Naive B cell (primary cell): ENCODE measurements at regions not wholly inside any gene's neighbourhood (a gene's known extent, or its start where the extent isn't known, plus 50 kb on each side); places are given as distances from the start of the nearest gene placed in this dataset.
"Not testable (repeated sequence)": the region's sequence is repeated elsewhere in the genome, so short reads cannot be mapped to it uniquely, and the experiment has no call there.

Source experiments
- ATAC-seq, 2 donors: fragments of 150-1000 bp; cut with Tn5 transposase; 2 replicates each; pipeline ENCODE4 v1.10.0; 2021; ENCODE audit warnings: low read depth in 2 of 2, mild to moderate bottlenecking in 2 of 2, moderate library complexity in 2 of 2
- DNase-seq: peaks from one replicate; pipeline ENCODE4 v3.0.0; 2022
- H3K27ac Mint-ChIP-seq, 6 donors: one replicate each; pipeline ENCODE4 v1.8.0; 2020 to 2022; ENCODE audit warnings: mild to moderate bottlenecking in 6 of 6, mixed read lengths in 6 of 6, moderate library complexity in 5 of 6, inconsistent platforms in 2 of 6
- H3K27me3 Mint-ChIP-seq, 3 donors: one replicate each; pipeline ENCODE4 v1.8.0; 2021 to 2022; ENCODE audit warnings: mixed read lengths in 3 of 3, mild to moderate bottlenecking in 1 of 3
- H3K36me3 Mint-ChIP-seq, 2 donors: one replicate each; pipeline ENCODE4 v1.8.0; 2020 to 2022; ENCODE audit warnings: mixed read lengths in 2 of 2, inconsistent platforms in 1 of 2, mild to moderate bottlenecking in 1 of 2
- H3K4me1 Mint-ChIP-seq, 3 donors: one replicate each; pipeline ENCODE4 v1.8.0; 2020 to 2022; ENCODE audit warnings: mixed read lengths in 3 of 3, inconsistent platforms in 1 of 3, mild to moderate bottlenecking in 1 of 3, moderate library complexity in 1 of 3
- H3K4me3 Mint-ChIP-seq, 8 donors: one replicate each; pipeline ENCODE4 v1.8.0; 2020 to 2022; ENCODE audit warnings: mild to moderate bottlenecking in 8 of 8, mixed read lengths in 8 of 8, moderate library complexity in 8 of 8, inconsistent platforms in 2 of 8
- H3K9me3 Mint-ChIP-seq, 7 donors: one replicate each; pipeline ENCODE4 v1.8.0; 2020 to 2022; ENCODE audit warnings: mixed read lengths in 7 of 7, mild to moderate bottlenecking in 5 of 7, inconsistent platforms in 2 of 7, moderate library complexity in 1 of 7

DNA sequence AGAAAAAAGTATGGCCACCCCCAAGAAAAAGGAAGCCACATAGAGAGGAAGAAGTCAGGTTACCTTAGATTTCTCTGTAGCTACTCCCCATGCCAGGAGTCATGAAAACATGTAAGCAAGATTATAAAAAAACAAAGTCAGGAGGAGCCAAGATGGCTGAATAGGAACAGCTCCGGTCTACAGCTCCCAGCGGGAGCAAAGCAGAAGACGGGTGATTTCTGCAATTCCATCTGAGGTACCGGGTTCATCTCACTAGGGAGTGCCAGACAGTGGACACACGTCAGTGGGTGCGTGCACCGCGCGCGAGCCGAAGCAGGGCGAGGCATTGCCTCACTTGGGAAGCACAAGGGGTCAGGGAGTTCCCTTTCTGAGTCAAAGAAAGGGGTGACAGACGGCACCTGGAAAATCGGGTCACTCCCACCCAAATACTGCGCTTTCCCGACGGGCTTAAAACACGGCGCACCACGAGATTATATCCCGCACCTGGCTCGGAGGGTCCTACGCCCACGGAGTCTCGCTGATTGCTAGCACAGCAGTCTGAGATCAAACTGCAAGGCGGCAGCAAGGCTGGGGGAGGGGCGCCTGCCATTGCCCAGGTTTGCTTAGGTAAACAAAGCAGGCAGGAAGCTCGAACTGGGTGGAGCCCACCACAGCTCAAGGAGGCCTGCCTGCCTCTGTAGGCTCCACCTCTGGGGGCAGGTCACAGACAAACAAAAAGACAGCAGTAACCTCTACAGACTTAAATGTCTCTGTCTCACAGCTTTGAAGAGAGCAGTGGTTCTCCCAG, 347.3 kb downstream of the HINT1 start:
- not testable (repeated sequence) for H3K27me3 Mint-ChIP-seq, H3K36me3 Mint-ChIP-seq, H3K27ac Mint-ChIP-seq

DNA sequence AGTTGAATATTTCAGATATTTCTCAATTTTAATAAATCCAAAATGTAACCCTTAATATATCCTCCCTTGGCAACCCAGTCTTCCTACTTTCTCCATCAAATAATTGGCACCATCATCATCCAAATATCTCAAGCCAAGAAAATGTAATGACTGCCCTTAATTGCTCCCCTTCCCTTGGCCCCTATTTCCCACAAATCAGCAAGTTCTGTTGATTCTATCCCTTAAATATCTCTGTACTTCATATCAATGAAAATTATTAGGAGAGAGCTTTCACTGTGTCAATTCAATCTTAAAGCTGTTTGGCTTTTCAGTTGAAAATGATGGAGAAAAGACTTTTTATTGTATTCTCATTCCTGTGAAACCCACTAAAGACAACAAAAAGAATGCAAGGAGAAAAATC, 349.8 kb downstream of the HINT1 start:
- Mint-ChIP-seq H3K4me3 (no peak overlapping the region), H3K9me3 (no peaks in the 10 kb centered on the region), H3K36me3 (no peaks in the 10 kb centered on the region), H3K4me1 (no peaks in the 10 kb centered on the region), H3K27ac (no peak overlapping the region), H3K27me3 (peaks cover 0 to 7% (median 3%) of the 10 kb centered on the region in 3 donors)
- DNase-seq (no peak), ATAC-seq (no peak)

More for the DNA sequence above, 347.3 kb downstream of the HINT1 start:
- H3K4me1 Mint-ChIP-seq, DNase-seq, H3K9me3 Mint-ChIP-seq, H3K4me3 Mint-ChIP-seq, ATAC-seq: not testable (repeated sequence)

DNA sequence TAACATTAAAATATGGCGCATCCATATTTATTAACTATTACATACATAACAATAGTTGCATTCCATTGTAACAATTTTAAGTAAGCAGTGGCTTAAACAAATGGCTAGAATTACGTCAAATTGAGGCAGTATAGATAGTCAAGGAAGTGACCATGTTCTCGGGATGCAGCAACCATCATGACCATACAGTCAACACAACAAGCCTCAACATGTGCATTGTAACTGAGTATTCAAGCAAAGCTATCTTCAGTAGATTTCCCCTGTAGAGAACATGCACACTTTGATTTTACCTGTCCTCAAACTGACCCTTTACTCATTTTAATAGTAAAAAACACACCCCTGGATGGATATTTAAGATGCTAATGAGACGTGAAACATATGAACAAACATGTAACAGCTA, 356.4 kb downstream of the HINT1 start:
- no peaks in the 10 kb centered on the region for H3K36me3 Mint-ChIP-seq
- ATAC-seq (no peak), DNase-seq (no peak)
- peaks cover 0 to 6% (median 4%) of the 10 kb centered on the region in 3 donors for H3K27me3 Mint-ChIP-seq
- H3K27ac Mint-ChIP-seq, result no peak overlapping the region
- no peak overlapping the region for H3K4me3 Mint-ChIP-seq
- no peaks in the 10 kb centered on the region for H3K4me1 Mint-ChIP-seq
- H3K9me3 Mint-ChIP-seq, result peaks cover 0 to 7% (median 0%) of the 10 kb centered on the region in 7 donors

DNA sequence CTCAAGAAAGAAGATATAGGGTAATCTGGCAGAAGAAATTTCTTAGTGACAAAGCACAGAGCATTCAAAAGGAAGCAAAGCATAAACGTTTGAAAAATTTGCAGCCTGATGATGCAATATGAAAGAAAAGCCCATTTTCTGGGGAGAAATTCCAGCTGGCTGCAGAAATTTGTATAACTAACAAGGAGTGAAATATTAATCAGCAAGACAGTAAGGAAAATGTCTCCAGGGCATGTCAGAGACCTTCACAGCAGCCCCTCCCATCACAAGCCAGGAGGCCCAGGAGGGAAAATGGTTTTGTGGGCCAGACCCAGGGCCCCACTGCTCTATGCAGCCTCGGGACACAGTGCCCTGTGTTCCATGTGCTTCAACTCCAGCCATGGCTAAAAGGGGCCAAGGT, 359.4 kb downstream of the HINT1 start:
- DNase-seq (no peak), ATAC-seq (no peak)
- H3K27ac Mint-ChIP-seq, result no peak overlapping the region
- peaks cover 0 to 10% (median 9%) of the 10 kb centered on the region in 3 donors for H3K27me3 Mint-ChIP-seq
- no peaks in the 10 kb centered on the region for H3K4me1 Mint-ChIP-seq
- peak overlapping the region in 1 of 8 donors; percentile 7 for H3K4me3 Mint-ChIP-seq
- no peaks in the 10 kb centered on the region for H3K36me3 Mint-ChIP-seq
- peaks cover 5 to 18% (median 9%) of the 10 kb centered on the region in 7 donors for H3K9me3 Mint-ChIP-seq

DNA sequence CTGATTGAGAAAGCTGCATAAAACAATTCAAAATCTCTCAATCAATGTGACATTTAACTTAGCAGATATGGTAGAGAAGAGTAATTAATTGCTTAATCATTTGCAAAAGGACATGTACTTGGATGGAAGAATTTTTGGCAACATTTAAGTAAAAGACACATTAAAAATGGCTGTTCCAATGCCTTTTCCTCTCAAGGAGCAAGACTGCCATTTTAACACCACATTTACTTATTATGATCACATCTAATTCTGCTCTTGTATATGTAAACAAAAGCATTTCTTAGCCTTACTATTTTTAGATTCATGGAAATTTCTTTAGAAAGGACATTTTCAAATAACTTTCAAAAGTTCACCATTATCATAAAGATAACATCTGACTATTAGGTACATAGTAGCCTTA, 360.0 kb downstream of the HINT1 start:
- no peaks in the 10 kb centered on the region for H3K36me3 Mint-ChIP-seq

DNA sequence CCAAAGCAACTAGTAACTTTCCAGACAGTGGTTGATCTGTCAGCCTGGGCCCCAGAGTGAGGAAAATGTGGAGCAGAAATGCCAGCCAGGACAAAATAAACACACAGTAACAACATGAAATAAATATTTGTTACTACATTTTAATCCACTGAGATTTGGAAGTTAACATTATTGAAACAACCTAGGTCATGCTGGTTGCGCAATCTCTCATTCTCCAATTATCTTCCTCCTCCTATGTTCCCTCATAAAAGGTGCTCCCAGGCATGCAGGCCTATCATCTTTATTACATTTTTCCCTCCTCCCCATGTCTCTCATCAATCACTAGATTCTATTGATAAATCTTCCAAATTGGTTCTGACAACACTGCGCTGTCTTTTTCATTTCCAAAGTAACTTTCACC, 363.1 kb downstream of the HINT1 start:
- Mint-ChIP-seq H3K4me3 (no peak overlapping the region), H3K27ac (peak overlapping the region in 1 of 6 donors; percentile 3), H3K4me1 (no peaks in the 10 kb centered on the region), H3K36me3 (no peaks in the 10 kb centered on the region), H3K27me3 (peaks cover 0 to 9% (median 5%) of the 10 kb centered on the region in 3 donors), H3K9me3 (peaks cover 13 to 29% (median 18%) of the 10 kb centered on the region in 7 donors)
- no peak for ATAC-seq
- no peak for DNase-seq

More for the DNA sequence above, 360.0 kb downstream of the HINT1 start:
- Mint-ChIP-seq H3K27ac (no peak overlapping the region), H3K4me1 (no peaks in the 10 kb centered on the region), H3K4me3 (no peak overlapping the region), H3K9me3 (peaks cover 7 to 22% (median 10%) of the 10 kb centered on the region in 7 donors), H3K27me3 (peaks cover 0 to 10% (median 5%) of the 10 kb centered on the region in 3 donors)
- ATAC-seq (no peak), DNase-seq (no peak)

DNA sequence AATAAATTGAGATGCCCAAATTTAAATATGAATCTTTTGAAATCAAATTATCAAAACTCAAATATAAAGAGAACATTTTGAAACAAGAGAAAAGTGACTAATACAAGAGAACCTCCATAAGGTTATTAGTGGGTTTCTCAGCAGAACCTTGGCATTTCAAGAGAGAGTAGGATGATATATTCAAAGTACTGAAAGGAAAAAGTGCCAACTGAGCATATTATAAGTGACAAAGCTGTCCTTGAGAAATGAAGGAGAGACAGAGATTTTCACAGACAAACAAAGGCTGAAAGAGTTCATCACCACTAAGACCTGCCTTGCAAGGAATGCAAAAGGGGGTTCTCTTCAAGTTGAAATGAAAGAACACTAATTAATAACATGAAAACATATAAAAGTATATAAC, 366.0 kb downstream of the HINT1 start:
- Mint-ChIP-seq H3K36me3 (no peaks in the 10 kb centered on the region), H3K4me3 (no peak overlapping the region), H3K9me3 (peaks cover 12 to 26% (median 18%) of the 10 kb centered on the region in 7 donors), H3K27ac (no peak overlapping the region), H3K4me1 (no peaks in the 10 kb centered on the region), H3K27me3 (peaks cover 0 to 5% (median 4%) of the 10 kb centered on the region in 3 donors)
- DNase-seq (no peak), ATAC-seq (no peak)

DNA sequence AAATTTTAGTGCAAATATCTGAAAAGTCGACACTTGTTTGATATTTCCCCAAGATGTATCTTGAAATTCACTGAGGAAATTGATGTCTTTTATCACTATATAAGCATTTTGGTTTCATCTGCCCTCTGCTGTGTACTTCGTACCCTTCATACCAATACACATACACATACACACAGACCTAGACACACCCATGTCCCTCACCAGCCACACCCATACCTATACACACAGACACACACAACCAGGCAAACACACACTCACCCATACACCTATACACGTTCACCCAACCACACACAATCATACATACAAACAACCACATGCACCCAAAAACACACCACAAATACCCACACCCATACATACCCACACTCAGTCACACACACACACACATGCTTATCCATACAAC, 367.8 kb downstream of the HINT1 start:
- H3K9me3 Mint-ChIP-seq, result peaks cover 12 to 25% (median 18%) of the 10 kb centered on the region in 7 donors
- no peak overlapping the region for H3K4me3 Mint-ChIP-seq
- H3K27me3 Mint-ChIP-seq, result peaks cover 0 to 3% (median 0%) of the 10 kb centered on the region in 3 donors
- ATAC-seq, result no peak
- H3K36me3 Mint-ChIP-seq, result no peaks in the 10 kb centered on the region
- H3K27ac Mint-ChIP-seq, result no peak overlapping the region
- no peak for DNase-seq
- H3K4me1 Mint-ChIP-seq, result no peaks in the 10 kb centered on the region

DNA sequence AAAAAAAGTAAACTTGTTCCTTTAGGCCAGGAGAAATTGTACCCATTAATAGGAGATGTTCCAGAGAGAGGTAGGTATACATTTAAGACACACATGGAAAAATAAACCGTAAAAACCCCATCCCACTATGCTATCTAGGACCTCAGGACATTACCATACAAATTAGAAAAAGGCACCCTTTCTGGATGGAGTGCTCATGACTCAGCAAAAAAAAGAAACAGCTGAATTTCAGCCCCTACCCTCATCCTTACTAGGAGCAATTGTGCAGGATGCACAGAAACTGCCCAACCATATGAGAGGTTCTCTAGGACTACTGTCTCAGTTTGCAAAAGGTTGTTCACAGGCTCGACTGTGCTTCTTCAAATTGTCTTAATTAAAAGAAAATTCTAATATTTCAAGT, 368.2 kb downstream of the HINT1 start:
- ATAC-seq (no peak), DNase-seq (no peak)
- peaks cover 10 to 22% (median 14%) of the 10 kb centered on the region in 7 donors for H3K9me3 Mint-ChIP-seq
- no peak overlapping the region for H3K27ac Mint-ChIP-seq
- H3K4me3 Mint-ChIP-seq, result no peak overlapping the region
- no peaks in the 10 kb centered on the region for H3K4me1 Mint-ChIP-seq
- no peaks in the 10 kb centered on the region for H3K27me3 Mint-ChIP-seq
- no peaks in the 10 kb centered on the region for H3K36me3 Mint-ChIP-seq

DNA sequence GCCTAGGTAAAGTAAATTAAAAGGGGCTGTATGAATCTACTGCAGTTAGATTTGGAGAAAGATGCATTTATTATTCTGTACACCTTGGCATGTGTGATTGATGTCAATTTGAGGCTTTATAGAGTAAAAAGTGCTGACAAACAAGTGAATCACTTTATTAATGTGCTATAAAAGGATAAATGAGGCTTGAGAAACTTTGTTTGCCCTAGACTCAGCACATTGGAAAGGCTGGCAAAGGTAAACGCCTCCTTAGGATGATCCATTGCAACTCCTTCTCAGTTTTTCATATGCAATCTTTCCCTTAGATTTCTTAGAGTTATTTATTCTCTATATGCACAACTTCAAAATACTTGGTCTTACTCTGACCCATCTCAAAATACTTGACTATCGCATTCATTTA, 369.0 kb downstream of the HINT1 start:
- Mint-ChIP-seq H3K4me1 (no peaks in the 10 kb centered on the region), H3K9me3 (peaks cover 6 to 21% (median 16%) of the 10 kb centered on the region in 7 donors), H3K36me3 (no peaks in the 10 kb centered on the region), H3K27ac (no peak overlapping the region), H3K4me3 (no peak overlapping the region), H3K27me3 (no peaks in the 10 kb centered on the region)
- DNase-seq (no peak), ATAC-seq (no peak)

DNA sequence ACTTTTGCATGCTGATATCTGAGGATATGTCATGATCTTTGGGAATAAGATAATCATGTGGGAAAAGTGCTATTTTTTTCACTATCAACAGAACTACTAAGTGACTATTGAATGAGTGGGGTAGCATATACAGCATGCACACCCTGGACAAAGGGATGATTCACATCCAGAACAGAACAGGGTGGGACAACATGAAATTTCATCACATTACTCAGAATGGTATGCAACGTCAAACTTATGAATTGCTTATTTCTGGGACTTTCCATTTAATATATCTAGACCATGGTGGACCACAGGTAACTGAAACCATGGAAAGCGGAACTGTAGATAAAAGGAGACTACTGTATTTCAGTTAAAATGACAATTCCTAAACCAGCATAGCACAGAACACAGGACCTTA, 370.0 kb downstream of the HINT1 start:
- peaks cover 3 to 16% (median 13%) of the 10 kb centered on the region in 7 donors for H3K9me3 Mint-ChIP-seq
- H3K36me3 Mint-ChIP-seq, result no peaks in the 10 kb centered on the region
- no peak overlapping the region for H3K27ac Mint-ChIP-seq
- no peaks in the 10 kb centered on the region for H3K4me1 Mint-ChIP-seq
- H3K4me3 Mint-ChIP-seq, result no peak overlapping the region
- no peaks in the 10 kb centered on the region for H3K27me3 Mint-ChIP-seq
- ATAC-seq (no peak), DNase-seq (no peak)

DNA sequence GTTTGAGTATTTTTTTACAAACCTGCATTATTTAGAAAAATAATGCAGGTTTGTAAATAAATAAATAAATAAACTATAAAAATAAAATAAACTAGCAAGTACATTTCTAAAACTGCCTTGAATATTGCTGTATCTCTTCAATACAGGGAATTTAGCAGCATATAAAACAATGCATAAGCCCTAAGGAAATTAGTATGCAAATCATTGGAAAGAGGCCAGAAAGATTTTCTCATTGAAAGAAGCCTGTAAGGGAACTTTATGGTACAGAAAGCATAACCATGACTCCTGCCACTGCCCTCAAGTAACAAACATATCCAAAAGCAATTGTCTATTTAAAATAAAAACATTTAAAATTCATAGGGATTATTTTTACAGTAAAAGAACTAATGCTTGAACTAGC, 387.3 kb downstream of the HINT1 start:
- Mint-ChIP-seq H3K36me3 (no peaks in the 10 kb centered on the region), H3K27ac (no peak overlapping the region), H3K4me3 (no peak overlapping the region), H3K9me3 (peaks cover 0 to 1% (median 0%) of the 10 kb centered on the region in 7 donors), H3K27me3 (peaks cover 0 to 6% (median 0%) of the 10 kb centered on the region in 3 donors), H3K4me1 (no peaks in the 10 kb centered on the region)
- ATAC-seq (no peak), DNase-seq (no peak)

DNA sequence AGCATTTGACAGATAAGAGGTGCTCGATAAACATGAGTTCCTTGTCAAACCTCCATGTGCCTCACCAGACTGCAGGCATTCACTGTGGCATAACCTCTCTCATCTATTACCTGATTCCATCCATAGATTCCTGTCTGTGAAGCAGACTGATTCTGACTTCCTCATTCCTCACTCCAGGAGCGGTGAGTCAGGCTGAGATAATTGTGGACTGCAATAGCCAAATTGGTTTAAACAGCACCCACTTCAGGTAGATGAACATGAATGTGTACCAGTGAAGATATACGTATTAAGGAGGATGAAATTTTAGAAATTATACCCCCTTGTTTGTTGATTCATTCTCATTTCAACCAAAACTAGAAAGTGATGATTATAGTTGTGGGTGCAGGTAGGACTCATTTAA, 391.2 kb downstream of the HINT1 start:
- no peaks in the 10 kb centered on the region for H3K9me3 Mint-ChIP-seq
- H3K4me3 Mint-ChIP-seq, result no peak overlapping the region
- ATAC-seq, result no peak
- no peak overlapping the region for H3K27ac Mint-ChIP-seq
- no peaks in the 10 kb centered on the region for H3K4me1 Mint-ChIP-seq
- H3K36me3 Mint-ChIP-seq, result no peaks in the 10 kb centered on the region
- peaks cover 0 to 6% (median 0%) of the 10 kb centered on the region in 3 donors for H3K27me3 Mint-ChIP-seq
- DNase-seq, result no peak

DNA sequence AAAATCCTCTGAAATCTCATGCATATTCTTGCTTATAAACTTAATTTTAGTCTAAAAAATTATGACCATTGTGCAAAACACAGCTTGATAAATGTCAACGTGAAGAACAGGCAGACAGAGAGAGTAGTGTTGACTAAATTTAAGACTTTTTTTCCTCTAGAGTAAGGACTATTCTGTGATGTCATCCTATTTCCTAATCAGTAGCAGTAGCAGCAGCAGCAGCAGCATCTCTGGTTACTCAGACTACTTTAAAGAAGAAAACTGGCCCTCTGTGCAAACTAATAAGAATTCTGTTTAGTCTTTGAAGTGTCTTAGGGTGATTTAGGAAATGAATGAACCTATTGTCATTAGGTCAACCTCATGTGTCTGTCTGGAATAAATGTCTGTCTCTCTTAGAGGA, 403.0 kb downstream of the HINT1 start:
- Mint-ChIP-seq H3K4me3 (no peak overlapping the region), H3K27me3 (peaks cover 0 to 11% (median 0%) of the 10 kb centered on the region in 3 donors), H3K9me3 (peaks cover 0 to 12% (median 3%) of the 10 kb centered on the region in 7 donors), H3K36me3 (peaks cover 0 to 7% of the 10 kb centered on the region in 2 donors), H3K4me1 (no peaks in the 10 kb centered on the region), H3K27ac (no peak overlapping the region)
- ATAC-seq (no peak), DNase-seq (no peak)
